Tibial nerve (tissue), 3 donors: ENCODE measurements at regions not wholly inside any gene's neighbourhood (a gene's known extent, or its start where the extent isn't known, plus 50 kb on each side); places are given as distances from the start of the nearest gene placed in this dataset.

ENCODE experiments used
- POLR2A ChIP-seq, 2 donors: fragments of 450-650 bp; IDR thresholded peaks; one replicate each; pipeline ENCODE4 v1.6.1; 2017; ENCODE audit warnings: antibody characterized with exemption in 2 of 2, mild to moderate bottlenecking in 2 of 2, moderate library complexity in 2 of 2
- TF ChIP-seq, protein P1 (sequence below), 5 experiments: fragments of 200-600 bp in 3 of 5; fragments of 450-650 bp in 2 of 5; sonication (generic) in 3 of 5; IDR thresholded peaks; one replicate each; pipeline ENCODE4 v1.5.1; 2016 to 2019; ENCODE audit warnings: antibody characterized with exemption in 5 of 5, mild to moderate bottlenecking in 3 of 5, moderate library complexity in 2 of 5

DNA sequence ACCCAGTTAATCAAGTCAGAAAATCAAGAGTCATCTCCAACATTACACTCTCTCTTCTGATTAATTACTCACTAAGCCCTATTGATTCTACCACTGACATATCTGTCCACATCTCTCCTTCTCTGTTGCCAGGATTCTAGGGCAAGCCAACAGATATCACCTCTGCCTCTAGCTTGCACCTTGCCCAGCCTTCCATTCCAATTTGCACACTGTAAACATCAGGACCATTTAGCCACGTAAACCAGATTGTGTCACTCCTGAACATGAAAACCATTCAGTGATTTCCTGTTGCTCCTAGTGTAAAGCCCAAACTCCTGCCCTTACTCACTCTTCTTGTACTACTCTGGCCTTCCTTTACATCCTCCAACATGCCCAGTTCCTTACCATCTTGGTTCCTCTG, 68.0 kb upstream of the PLS3 start:
- TF ChIP-seq, protein P1, sequence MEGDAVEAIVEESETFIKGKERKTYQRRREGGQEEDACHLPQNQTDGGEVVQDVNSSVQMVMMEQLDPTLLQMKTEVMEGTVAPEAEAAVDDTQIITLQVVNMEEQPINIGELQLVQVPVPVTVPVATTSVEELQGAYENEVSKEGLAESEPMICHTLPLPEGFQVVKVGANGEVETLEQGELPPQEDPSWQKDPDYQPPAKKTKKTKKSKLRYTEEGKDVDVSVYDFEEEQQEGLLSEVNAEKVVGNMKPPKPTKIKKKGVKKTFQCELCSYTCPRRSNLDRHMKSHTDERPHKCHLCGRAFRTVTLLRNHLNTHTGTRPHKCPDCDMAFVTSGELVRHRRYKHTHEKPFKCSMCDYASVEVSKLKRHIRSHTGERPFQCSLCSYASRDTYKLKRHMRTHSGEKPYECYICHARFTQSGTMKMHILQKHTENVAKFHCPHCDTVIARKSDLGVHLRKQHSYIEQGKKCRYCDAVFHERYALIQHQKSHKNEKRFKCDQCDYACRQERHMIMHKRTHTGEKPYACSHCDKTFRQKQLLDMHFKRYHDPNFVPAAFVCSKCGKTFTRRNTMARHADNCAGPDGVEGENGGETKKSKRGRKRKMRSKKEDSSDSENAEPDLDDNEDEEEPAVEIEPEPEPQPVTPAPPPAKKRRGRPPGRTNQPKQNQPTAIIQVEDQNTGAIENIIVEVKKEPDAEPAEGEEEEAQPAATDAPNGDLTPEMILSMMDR (IDR thresholded peaks at IDR 0.05) = no peak
- no peak for TF ChIP-seq POLR2A (IDR thresholded peaks at IDR 0.05)
